HS-5 (cell line): ENCODE measurements at regions not wholly inside any gene's neighbourhood (a gene's known extent, or its start where the extent isn't known, plus 50 kb on each side); places are given as distances from the start of the nearest gene placed in this dataset.

ENCODE experiments used
- DNase-seq: peaks from one replicate; pipeline ENCODE4 v3.0.0-alpha.2; 2012; ENCODE audit warnings: low read depth

GRCh38 chr10:61318429-61318828 is 134.8 kb downstream of the TMEM26 start:
- no peak for DNase-seq

DNA sequence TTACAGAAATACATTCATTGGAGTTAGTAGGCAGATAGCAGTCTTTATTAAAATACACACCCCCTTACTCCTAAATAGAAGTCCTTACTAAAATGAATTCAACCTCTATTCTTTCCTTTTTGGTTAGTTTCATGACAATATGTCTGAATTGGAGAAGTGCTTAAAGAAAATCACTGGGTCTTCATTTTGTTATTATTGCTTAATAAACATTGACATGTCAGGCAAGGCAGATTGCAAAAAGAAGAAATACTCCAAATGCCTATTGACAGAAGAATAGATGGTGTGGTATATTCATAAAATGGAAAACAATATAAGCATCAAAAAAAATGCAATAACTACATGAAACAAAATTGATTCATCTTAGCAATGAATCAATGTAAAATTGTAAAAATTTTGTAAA is 135.5 kb downstream of the TMEM26 start:
- DNase-seq, result no peak

GRCh38 chr10:61316676-61317265 is 136.4 kb downstream of the TMEM26 start:
- DNase-seq, result no peak

- DNase-seq, result no peak
Measured at GRCh38 chr10:61314273-61314672, 138.9 kb downstream of the TMEM26 start.

DNA sequence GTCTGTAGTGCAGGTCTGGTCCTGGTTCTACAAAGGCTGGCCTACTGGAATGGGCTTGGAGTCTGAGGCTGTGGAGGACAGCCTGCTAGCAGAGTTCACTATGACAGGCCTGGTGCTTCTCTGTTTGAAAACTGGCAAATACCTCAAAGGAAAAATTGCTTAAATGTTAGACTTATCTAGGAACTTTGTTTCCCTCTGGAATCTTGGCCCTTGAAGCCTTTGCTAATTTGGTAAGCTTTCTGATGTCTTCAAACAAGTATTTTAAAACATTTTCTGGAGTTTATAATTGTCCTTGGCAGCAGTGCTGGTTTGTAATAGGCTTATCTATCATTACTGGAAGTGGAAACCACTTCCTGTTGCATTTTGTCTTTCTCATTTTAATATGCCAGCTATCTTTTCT is 139.7 kb downstream of the TMEM26 start:
- DNase-seq, result no peak

GRCh38 chr10:61304746-61305145 is 148.4 kb downstream of the TMEM26 start:
- DNase-seq, result no peak

DNA sequence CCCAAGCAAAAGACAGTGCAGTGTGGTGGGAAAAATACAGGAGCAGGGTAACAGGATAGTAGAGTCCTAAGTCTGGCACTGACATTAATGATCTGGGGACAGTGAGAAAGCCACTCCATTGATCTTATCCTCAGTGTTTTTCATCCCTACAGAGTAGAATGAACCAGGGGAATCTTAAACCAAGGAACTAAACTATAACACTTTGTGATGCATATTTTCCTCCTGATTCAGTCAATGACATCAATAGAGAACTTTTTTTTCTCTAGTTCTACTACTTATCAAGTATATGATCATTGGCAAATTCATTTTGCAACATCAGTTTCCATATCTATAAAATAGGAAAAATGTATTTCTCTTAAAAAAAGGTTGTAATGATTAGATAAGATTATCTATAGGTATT is 151.1 kb downstream of the TMEM26 start:
- no peak for DNase-seq

- DNase-seq, result no peak
Measured at GRCh38 chr10:61301575-61301974, 151.6 kb downstream of the TMEM26 start.

DNA sequence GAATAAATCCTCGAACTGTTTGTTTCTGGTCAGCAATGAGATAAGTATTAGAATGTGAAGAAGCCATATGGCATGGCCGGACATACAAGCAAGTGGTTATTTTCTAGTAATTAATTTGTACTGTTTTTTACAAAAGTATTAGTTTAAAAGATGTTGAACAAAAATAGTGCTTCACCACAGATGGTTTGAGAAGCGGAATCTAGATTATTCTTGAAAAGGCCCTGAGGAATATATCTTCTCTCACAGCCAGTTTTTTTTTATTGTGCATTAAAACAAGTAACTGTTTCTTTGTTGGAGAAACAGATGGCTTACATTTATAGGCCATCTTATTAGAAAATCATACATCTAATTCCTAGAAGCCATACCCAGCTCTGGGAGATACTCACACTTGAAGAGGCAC is 153.3 kb downstream of the TMEM26 start:
- DNase-seq, result no peak

GRCh38 chr10:61299156-61299555 is 154.0 kb downstream of the TMEM26 start:
- DNase-seq, result no peak

GRCh38 chr10:61298194-61298593 is 155.0 kb downstream of the TMEM26 start:
- no peak for DNase-seq

DNA sequence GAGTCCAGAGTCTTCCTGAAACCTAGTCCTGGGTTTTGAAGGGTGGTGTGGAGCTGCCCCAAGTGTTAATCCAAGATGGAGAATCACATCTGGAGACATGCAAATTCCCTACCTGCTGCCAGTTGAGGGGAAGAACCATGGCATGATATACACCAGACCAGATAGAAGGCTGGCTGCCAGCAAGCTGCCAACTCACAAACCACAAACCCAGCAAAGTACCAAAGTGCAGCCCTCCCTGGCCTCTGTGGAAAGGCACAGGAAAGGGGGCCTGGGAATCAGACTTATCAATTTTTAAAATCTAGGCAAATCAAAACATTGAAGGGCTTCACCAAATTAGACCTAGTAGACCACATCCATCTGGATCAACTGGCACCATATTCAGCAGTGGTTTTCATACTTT is 157.0 kb downstream of the TMEM26 start:
- DNase-seq, result no peak

GRCh38 chr10:61294131-61294530 is 159.1 kb downstream of the TMEM26 start:
- DNase-seq, result no peak

GRCh38 chr10:61289813-61290212 is 163.4 kb downstream of the TMEM26 start:
- no peak for DNase-seq

- no peak for DNase-seq
Measured at GRCh38 chr10:61286686-61287085, 166.5 kb downstream of the TMEM26 start.

DNA sequence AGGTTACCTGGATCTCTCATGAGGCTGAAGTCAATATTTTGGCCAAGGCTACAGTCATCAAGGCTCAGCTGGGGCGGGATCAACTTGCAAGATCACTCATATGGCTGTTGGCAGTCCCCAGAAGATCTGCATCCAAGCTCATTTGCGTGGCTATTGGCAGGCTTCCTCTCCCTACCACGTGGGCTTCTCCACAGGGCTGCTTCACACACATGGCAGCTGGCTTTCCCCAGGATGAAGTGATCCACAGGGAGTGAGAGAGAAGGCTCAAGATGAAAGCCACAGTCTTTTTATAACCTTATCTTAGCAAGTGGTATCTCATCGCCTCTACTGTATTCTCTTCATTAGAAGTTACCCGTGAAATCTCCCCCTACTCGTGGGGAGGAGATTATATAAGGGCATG is 167.4 kb downstream of the TMEM26 start:
- no peak for DNase-seq

DNA sequence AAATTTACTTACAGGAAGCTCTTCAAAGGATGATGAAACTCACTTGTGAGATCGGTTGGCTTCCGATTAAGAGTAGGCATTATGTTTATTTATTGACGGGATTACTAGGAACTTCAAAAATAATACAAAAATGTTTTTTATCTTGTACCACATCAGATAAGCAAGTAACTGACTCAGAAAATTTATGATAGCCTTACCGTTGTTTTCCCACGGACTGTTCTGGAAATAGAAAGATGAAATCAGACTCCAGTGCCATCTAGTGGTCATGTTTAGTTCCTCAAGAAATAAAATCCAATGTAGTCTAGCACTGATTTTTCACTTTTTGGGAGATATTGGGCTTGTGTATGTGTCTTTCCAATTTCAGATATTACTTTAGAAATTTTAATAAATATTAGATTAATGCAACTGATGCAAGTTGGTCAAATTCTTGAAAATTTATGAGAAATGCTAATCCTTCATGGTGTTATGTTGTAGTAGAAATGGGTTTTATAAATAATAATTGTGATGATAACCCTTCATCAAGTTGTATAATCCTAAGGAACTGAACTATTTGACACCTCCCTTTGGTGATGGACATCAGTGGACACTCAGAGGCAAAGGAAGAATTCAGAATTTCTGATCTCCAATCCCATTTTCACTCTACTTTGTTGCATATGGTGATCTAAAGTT is 168.8 kb downstream of the TMEM26 start:
- DNase-seq, result peak; percentile 35

- DNase-seq, result no peak
Measured at GRCh38 chr10:61283481-61284221, 169.5 kb downstream of the TMEM26 start.

GRCh38 chr10:61283066-61283465 is 170.1 kb downstream of the TMEM26 start:
- DNase-seq, result no peak

GRCh38 chr10:61280303-61280702 is 172.9 kb downstream of the TMEM26 start:
- peak; percentile 41 for DNase-seq

- DNase-seq, result no peak
Measured at GRCh38 chr10:61279400-61279799, 173.8 kb downstream of the TMEM26 start.

DNA sequence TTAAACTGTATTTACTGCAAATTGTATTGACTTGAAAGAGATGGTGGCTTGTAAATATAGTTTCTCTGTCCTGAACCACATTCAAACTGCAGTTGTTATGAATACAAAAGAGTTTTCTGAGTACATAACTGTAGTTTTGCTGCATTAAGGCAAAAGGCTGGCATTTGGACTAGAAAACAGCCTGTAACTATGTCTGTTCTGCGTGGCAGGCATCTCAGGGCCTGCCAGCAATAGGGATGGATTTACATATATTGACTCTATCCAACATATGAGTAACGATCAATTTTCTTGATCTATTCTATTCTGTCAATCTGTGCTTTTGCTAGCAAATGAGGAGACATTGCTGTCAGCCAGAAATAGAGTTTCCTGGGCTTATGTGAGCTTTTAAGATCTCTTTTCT is 174.6 kb downstream of the TMEM26 start:
- no peak for DNase-seq

GRCh38 chr10:61272781-61273180 is 180.4 kb downstream of the TMEM26 start:
- DNase-seq, result no peak
